Ishikawa (cell line): ENCODE measurements at regions not wholly inside any gene's neighbourhood (a gene's known extent, or its start where the extent isn't known, plus 50 kb on each side); places are given as distances from the start of the nearest gene placed in this dataset.

Source experiments
- CEBPB ChIP-seq: IDR thresholded peaks from 2 replicates; pipeline ENCODE4 v1.6.1; 2012
- EGR1 ChIP-seq: IDR thresholded peaks from 2 replicates; pipeline ENCODE4 v1.6.1; 2012
- FOXM1 ChIP-seq: IDR thresholded peaks from 2 replicates; pipeline ENCODE4 v1.6.1; 2012; ENCODE audit warnings: low read depth, borderline replicate concordance
- MAX ChIP-seq: IDR thresholded peaks from 2 replicates; pipeline ENCODE4 v1.6.1; 2012
- NFIC ChIP-seq: IDR thresholded peaks from 2 replicates; pipeline ENCODE4 v1.6.1; 2012
- RAD21 ChIP-seq: IDR thresholded peaks from 2 replicates; pipeline ENCODE4 v1.6.1; 2012; ENCODE audit warnings: low read depth
- REST ChIP-seq: IDR thresholded peaks from 2 replicates; pipeline ENCODE4 v1.6.1; 2012; ENCODE audit warnings: low read depth, mild to moderate bottlenecking
- TAF1 ChIP-seq: IDR thresholded peaks from 2 replicates; pipeline ENCODE4 v1.6.1; 2012; ENCODE audit warnings: low read depth, mild to moderate bottlenecking
- TCF12 ChIP-seq: IDR thresholded peaks from 2 replicates; pipeline ENCODE4 v1.6.1; 2012; ENCODE audit warnings: low read depth
- TEAD4 ChIP-seq: IDR thresholded peaks from 2 replicates; pipeline ENCODE4 v1.6.1; 2012

GRCh38 chrX:7318661-7319060, 170.7 kb upstream of the PUDP start:
- TF ChIP-seq MAX (no peak), EGR1 (no peak), NFIC (no peak), RAD21 (no peak), FOXM1 (no peak), CEBPB (no peak), TEAD4 (no peak), TAF1 (no peak), TCF12 (no peak), REST (no peak)
